GM19395 (cell line): ENCODE measurements at regions not wholly inside any gene's neighbourhood (a gene's known extent, or its start where the extent isn't known, plus 50 kb on each side); places are given as distances from the start of the nearest gene placed in this dataset.
"Not testable (repeated sequence)": the region's sequence is repeated elsewhere in the genome, so short reads cannot be mapped to it uniquely, and the experiment has no call there.

ENCODE experiments used
- ATAC-seq: cut with Tn5 transposase; IDR thresholded peaks from one replicate; pipeline ENCODE4 v1.9.1; 2021; ENCODE audit warnings: mild to moderate bottlenecking, moderate library complexity; ENCODE audit not compliant: unreplicated experiment

DNA sequence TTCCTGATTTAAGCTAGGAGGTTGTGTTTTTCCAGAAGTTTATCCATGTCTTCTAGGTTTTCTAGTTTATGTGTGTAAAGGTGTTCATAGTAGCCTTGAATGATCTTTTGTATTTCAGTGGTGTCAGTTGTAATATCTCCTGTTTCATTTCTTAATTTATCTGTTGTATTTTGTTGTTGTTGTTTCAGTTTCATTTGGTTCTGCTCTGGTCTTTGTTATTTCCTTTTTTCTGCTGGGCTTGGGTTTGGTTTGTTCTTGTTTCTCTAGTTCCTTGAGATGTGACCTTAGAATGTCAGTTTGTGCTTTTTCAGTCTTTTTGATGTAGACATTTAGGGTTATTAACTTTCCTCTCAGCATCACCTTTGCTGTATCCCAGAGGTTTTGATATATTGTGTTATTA lies 62.8 kb downstream of the SCP2D1 start:
- ATAC-seq: not testable (repeated sequence)

DNA sequence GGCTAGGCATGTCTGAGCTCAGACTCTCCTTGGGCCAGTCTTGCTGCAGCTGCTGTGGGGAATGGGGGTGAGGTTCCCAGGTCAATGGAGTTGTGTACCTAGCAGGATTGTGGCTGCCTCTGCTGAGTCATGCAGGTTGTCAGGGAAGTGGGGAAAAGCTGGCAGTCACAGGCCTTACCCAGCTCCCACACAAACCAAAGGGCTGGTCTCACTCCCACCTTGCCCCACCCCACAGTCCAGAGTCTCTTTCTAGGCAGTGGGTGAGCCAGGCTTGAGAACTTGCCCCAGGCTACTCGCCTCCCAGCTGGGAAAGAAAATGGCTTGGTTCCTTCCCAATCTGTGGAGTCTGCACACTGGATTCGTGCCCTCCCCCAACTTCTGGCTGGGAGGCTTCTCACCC lies 65.7 kb downstream of the SCP2D1 start:
- no peak for ATAC-seq

DNA sequence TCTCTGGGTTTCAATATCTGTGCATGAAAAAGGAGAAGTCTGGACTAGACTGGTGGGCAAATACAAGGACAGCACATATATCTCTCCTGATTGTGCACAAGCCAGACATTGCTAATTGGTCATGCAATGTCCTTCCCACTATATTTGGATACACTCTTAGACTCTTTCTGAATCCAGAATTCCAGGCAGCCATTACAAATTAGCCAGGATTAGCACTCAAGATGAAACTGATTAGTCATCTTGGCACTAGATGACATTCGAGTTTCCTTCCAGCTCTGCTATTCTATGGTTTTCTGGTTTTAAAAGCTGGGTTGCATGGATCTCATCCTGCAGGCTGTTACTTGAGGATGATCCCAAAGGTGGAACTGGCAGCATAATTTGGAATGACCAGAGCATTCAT lies 73.2 kb downstream of the SCP2D1 start:
- no peak for ATAC-seq

DNA sequence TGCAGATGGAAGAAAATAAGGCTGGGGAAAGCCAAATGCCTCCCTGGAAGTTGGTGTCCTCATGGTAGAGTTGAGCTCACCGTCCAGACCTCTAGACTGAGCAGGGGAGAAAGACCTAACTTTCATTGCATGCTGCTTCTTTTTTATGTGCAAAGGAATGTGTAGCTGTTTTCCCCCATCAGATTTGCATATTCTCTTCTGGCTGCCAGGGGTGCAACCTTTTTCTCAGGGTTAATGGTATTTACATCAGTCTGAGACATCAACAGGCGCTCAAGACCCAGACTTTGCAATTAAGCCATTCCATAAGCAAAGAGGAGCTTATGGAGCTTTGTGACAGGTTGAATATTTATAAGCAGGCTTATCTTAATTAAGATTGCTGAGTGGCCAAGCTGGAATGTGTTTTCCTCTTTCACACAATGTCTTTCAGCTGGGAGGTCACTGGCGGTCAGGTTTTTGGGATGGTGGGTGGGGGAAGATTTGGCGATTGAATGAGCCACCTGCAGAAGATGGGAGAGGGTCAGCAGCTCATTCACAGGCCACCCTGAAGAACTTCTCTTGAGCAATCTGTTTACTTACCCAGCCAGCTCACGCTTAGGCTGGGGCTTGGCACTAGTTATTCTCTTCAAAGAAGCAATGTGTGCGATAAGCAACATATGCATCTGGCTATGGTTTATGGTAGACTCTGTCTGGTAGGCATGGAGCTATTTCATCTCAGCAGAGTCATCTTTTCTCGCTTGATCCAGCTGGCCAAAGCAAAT lies 88.6 kb downstream of the SCP2D1 start:
- no peak for ATAC-seq

DNA sequence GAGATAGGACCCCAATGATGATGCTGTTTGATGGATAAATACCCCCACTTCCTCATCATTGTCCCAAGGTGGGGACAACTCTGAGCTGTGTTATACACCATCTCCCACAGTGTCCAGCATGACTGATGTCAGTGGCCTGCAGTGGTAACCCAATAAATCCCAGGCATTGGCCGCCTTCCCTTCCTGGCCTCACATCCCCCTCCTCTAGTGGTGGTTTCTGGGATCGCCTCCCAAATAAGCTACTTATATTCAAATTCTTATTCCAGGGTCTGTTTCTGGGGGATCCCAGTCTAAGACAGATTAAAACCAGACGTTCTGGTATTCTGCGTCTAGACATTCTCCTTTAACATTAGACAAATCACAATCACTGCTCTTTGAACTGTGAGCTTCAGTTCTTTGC lies 90.6 kb downstream of the SCP2D1 start:
- ATAC-seq: no peak

DNA sequence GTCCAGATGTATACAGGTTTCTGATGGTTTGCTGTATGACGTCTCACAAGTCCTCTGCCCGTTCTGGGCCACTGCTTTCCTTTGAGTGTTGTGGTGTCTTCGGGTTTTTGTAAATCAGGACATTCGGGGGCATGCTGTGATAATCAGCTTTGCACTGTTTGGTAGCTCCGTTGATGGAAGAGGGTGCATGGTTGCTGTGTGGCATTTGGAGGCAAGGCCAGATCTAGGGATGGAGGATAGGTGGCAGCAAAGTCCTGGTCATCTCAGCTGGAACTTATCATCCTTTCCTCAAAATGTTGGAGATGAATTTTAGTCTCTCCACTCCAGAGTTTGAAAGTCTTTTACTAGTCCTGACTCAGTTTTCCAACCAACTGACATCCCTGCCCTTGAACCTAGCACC lies 91.0 kb downstream of the SCP2D1 start:
- no peak for ATAC-seq

DNA sequence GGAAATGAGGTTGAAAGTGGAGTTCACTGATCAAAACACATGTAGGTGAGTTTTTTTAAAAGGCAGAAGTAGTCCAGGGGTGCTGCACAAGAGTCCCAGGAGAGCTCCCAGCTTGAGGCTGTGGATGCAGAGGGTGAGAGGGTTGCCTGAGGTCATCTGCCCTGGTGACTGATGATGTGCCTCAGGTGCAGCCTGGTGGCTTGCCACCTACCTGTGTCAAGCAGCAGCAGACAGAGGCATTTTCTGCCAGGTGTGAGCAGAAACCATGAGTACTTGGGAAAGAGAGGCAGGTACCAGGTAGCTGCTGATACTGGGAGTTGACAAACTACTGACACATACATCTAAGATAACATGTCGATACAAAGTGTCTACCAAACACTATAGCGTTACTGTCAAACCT lies 92.5 kb downstream of the SCP2D1 start:
- ATAC-seq: no peak

DNA sequence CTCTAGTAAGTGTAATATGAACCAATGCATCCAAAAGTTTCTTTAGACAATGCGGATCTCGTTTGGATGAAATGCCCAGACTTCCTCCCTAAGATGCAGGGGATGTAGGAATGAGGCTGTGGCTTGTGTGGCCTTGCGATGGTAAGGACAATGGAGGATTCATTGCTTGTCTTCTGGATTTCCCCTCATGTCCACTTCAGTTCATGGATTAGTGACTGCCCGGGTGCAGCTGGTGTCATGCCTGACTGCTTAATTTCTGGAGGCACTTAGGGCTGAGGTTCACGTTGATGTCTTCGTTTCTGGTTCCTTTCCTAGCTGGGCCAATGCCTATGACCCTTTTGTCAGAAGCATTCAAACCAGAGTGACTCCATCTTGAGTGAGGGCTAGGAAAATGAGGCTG lies 93.8 kb downstream of the SCP2D1 start:
- no peak for ATAC-seq

DNA sequence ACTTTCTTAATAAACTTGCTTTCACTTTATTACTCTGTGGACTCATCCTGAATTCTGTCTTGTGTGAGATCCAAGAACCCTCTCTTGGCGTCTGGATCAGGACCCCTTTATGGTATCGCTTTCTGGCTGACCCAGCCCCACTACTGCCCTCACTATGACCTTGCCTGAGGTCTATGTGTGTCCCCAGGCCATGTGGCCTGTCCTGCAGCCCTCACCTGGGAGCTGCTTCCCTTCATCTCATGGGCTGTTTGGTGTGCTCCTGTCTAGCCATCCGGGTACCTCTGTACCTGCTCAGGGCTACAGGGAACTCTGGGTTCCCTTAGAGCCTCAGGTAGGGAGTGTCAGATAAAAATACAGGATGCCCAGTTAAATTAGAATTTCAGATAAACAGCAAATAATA lies 94.5 kb downstream of the SCP2D1 start:
- ATAC-seq: no peak

DNA sequence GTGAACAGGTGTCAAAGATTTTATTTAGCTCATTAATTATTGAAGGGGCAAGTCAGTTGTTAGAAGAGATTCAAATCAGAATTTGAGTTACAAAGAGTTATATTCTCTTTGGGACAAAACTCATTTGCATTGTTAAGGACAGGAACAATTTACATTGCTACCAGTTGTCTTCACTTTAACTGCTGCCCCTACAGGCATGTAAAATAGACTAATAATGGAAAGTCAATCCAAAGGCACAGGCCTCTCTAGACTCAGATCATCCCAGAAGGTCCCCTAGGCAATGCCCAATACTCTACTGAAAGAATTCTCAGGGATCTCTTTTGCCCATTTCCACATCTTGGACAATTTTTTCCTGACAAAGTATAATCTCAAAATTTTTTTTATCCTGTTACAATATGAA lies 95.7 kb downstream of the SCP2D1 start:
- ATAC-seq: no peak

DNA sequence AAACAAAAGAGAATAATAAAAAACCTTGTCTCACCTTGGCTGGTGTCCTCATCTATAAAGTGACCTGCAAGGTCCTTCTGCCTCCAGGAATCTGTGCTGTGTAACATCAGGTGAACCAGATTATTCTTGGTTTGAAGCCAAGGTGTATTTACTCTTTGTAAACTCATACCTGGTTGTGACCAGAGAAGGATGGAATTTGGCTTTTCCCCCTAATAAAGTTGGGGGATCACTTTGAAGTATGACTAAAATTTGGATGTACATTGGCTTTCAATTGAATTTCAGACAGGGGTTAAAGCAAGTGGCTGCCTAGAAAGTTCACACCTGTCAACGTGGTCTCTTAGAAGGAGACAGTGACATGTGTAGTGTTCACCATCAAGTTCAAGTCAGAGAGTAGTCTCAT lies 100.1 kb downstream of the SCP2D1 start:
- ATAC-seq: no peak

DNA sequence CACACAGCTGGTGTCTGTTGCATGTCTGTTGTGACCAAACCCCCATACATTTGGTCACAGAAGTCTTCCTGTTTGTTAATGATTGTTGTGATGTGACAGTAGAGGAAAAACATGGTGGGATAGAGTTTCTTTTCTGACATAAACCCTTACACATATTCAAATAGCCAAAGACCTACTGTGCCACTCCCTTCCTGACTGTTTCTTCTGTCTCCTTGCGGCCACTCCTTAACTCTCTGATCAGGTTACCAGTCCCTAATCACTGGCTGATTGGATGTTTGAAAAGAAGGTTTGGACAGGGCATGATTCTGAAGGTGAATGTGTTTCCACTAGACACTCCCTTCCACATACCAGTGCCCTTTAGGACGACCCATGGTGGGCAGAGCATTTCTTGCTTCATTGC lies 101.2 kb downstream of the SCP2D1 start:
- no peak for ATAC-seq

DNA sequence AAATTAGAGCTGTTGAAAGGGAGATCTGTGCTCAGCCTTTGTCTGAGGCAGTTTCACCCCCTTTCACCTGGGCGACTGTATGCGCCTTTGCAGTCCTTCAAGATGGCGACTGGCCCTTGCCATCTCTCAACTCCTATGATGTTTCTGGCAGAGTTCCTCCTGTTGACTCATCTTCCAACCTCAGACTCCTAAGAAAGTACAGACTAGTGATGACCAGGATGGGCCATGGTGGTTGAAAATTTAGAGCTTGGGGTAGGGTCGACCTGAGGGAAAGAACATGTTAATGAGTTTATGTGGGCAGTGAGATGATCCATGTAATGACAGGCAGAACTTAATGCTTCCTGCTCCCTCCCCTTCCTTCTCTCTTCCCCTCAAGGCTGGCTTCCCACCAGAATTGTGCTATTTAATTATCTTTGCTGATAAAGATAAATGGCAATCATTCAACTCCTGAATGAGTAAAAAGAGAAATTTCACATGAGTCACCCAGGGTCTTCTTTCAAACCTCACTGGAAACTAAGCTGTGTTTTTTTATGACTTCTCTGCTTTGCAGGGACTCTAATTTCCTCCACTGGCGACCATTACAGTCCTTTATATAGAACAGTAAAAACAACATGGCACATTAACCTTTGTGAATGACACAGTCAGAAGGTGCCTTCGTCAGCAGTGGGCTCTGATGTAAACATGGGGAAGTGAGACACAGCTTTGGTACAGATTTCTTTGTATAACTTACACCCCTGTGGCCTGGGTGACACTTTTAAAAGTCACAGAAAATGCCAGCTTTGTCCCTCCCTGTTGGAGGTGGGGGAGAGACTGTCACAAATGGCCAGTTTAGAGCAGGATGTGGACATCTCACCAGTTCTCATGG lies 103.5 kb downstream of the SCP2D1 start:
- ATAC-seq: no peak

DNA sequence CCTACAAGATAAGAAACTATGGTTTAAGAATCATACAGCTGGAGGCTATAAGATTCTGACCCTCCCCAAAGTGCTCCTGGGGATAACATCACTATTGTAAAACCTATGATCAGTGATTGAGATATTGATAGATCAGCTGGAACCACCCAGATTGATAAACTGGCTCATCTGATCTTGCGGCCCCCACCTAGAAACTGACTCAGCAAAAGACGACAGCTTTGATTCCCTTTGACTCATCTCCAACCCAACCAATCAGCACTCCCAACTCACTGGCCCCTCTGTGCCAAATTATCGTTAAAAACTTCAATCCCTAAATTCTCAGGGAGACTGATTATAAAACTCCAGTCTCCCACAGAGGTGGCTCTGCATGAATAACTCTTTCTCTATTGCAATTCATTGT lies 106.4 kb downstream of the SCP2D1 start:
- ATAC-seq: no peak

DNA sequence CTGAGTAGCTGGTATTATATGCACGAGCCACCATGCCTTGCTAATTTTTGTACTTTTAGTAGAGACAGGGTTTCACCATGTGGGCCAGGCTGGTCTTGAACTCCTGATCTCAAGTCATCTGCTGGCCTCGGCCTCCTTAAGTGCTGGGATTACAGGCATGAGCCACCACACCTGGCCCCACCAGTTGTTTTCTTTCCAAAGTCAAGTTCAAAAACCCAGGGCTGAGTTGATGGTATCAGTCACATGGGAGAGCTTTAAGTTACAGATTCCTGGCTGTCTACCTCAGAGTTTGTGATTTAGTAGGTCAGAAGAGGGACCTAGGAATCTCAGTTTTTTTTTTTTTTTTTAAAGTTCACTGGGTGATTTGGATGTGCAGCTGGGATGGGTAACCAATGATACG lies 107.7 kb downstream of the SCP2D1 start:
- ATAC-seq: no peak

DNA sequence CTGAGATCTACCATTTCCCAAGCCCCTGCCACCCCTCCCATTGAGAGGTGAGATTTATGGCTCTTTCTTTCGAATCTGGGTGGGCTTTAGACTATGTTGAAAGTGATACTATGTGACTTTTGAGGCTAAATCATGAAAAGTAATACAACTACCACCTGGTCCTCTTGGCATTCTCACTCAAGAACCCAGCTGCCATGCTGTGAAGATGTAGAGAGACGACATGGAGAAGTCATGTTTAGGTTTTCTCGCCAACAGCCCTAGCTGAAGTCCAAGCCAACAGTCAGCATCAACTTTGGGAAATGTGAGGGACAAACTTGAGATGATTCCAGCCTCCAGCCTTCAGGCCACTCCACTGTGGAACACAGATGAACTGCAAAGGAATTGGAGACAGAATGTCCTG lies 108.7 kb downstream of the SCP2D1 start:
- no peak for ATAC-seq

DNA sequence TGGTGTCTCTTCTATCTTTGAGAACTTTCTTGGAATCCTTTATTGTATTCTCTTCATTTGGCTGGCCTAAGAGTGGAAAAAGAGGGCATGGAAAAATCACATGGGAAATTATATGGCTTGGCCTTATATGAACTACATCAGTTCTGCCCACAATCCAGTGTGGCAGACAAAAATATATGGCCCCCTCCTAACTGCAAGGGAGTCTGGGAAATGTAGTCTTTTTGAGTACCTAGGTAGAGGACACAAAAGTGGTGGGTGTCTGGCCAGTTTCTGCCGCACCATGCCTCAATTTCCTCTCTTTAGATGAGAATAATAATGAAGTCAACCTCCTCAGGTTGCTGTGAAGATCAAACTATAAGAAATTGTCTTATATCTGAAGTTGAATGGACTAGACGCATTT lies 109.3 kb downstream of the SCP2D1 start:
- no peak for ATAC-seq

DNA sequence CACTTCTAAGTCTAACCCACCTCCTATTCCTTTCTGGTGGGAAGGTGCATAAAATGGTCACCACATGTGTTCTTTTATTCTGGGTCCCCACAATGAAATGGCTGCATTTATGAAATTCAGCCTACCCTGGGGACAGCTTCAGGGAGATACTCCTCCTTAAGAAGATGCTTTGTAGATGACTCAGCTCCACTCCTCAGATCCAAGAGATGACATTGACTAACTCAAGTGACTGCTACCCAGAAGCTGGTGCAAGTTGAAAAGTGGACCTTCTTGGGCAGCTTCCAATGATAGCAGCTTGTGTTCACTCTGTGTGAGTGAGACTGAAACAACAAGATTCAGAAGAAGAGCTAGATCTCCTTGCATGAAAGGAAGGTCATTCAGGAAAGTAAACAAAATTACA lies 113.4 kb downstream of the SCP2D1 start:
- no peak for ATAC-seq

DNA sequence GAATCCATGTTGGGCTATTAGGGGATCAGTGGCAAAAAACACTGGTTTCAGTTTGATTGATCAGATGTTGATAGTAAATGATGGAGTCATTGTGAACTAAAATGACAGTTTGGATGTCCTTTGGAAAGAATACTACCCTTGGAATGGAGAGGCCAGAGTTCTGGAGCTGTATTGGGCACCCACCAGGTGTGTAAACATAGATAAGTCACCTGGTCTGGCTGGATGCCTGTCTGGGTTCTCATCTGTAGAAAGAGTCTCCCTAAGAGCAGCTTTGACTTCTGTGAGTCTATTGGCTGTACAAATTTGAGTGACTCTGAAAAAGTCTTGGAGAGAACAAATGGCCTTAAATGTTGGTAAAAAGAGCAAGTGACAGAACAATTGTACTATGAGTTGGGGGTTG lies 115.0 kb downstream of the SCP2D1 start:
- ATAC-seq: no peak

DNA sequence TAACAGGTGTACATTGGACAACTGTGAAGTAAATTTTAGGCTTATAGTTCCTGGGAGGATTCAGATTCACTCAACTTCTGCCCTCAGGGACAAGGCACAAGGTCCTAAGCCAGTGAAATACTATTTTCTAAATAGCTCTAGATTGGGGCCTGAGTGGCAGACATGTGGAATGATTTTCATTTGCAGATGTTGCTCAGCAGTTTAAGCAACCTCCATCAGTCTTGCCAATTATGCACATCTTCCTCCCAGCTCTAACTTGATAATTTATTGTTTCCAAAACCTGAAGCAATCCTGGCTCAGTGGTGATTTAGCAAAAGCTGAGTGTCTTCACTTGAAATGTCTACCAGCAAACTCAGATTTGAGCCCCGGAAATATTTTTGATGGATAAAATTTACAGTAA lies 116.2 kb downstream of the SCP2D1 start:
- ATAC-seq: no peak

DNA sequence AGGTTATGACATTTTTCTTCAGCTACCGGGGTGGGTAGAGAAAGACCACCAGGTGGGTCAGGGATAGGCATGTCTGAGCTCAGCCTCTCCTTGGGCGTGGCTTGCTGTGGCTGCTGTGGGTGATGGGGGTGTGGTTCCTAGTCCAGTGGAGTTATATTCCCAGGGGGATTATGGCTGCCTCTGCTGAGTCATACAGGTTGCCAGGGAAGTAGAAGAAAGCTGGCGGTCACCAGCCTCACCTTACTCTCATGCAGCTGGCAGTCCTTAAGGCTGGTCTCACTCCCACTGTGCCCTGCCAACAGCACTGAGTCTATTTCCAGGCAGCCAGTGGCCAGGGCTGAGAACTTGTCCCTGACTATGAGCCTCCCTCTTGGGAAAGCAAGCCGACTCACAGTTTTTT lies 130.0 kb downstream of the SCP2D1 start:
- ATAC-seq: no peak

DNA sequence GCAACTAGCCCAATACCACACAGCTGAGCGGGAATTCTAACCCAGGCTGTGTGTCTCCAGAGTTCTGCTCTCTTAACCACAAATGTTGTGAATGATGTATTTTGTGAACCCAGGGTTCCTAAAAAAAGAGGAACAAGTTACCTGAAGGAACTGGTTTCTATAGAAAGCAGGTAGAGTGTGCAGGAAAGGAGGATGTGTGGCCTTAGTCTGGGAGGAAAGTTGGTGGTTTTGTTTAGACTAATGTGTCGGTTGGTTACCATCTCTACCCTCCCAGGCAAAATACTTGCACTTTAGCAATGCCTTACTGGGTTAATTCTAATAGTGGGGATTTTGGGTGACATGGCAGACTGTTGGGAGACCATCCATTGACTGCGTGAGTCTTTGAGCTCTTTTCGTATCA lies 143.3 kb downstream of the SCP2D1 start:
- ATAC-seq: no peak
